HG02798 (cell line): ENCODE measurements at regions not wholly inside any gene's neighbourhood (a gene's known extent, or its start where the extent isn't known, plus 50 kb on each side); places are given as distances from the start of the nearest gene placed in this dataset.
"Not testable (repeated sequence)": the region's sequence is repeated elsewhere in the genome, so short reads cannot be mapped to it uniquely, and the experiment has no call there.

Source experiments
- ATAC-seq: cut with Tn5 transposase; IDR thresholded peaks from one replicate; pipeline ENCODE4 v1.9.1; 2021; ENCODE audit warnings: mild to moderate bottlenecking; ENCODE audit not compliant: unreplicated experiment, poor library complexity

- no peak for ATAC-seq
These were observed 675.0 kb upstream of the MBL2 start for GRCh38 chr10:53447576-53447975.

GRCh38 chr10:53441843-53442242, 669.3 kb upstream of the MBL2 start:
- no peak for ATAC-seq

- no peak for ATAC-seq
These were observed 668.0 kb upstream of the MBL2 start for GRCh38 chr10:53440601-53441000.

GRCh38 chr10:53439075-53439474, 666.5 kb upstream of the MBL2 start:
- not testable (repeated sequence) for ATAC-seq

GRCh38 chr10:53434413-53434812, 661.8 kb upstream of the MBL2 start:
- no peak for ATAC-seq

- ATAC-seq: no peak
These were observed 659.5 kb upstream of the MBL2 start for GRCh38 chr10:53432035-53432434.

GRCh38 chr10:53430974-53431373, 658.4 kb upstream of the MBL2 start:
- ATAC-seq: no peak

GRCh38 chr10:53430127-53430891, 657.7 kb upstream of the MBL2 start:
- no peak for ATAC-seq

GRCh38 chr10:53422223-53422888, 649.8 kb upstream of the MBL2 start:
- no peak for ATAC-seq

- no peak for ATAC-seq
These were observed 640.1 kb upstream of the MBL2 start for GRCh38 chr10:53412651-53413050.

GRCh38 chr10:53406532-53406931, 633.9 kb upstream of the MBL2 start:
- no peak for ATAC-seq

- no peak for ATAC-seq
These were observed 631.1 kb upstream of the MBL2 start for GRCh38 chr10:53403688-53404087.

- no peak for ATAC-seq
These were observed 630.0 kb upstream of the MBL2 start for GRCh38 chr10:53402594-53402993.

GRCh38 chr10:53401536-53401935, 629.0 kb upstream of the MBL2 start:
- no peak for ATAC-seq

GRCh38 chr10:53396876-53397275, 624.3 kb upstream of the MBL2 start:
- ATAC-seq: no peak

- no peak for ATAC-seq
These were observed 622.9 kb upstream of the MBL2 start for GRCh38 chr10:53395449-53395848.

- ATAC-seq: no peak
These were observed 615.0 kb upstream of the MBL2 start for GRCh38 chr10:53387562-53387961.

- no peak for ATAC-seq
These were observed 610.0 kb upstream of the MBL2 start for GRCh38 chr10:53382543-53382942.

GRCh38 chr10:53379956-53380355, 607.4 kb upstream of the MBL2 start:
- no peak for ATAC-seq

GRCh38 chr10:53370347-53370746, 597.8 kb upstream of the MBL2 start:
- ATAC-seq: no peak

GRCh38 chr10:53361936-53362335, 589.4 kb upstream of the MBL2 start:
- no peak for ATAC-seq

- no peak for ATAC-seq
These were observed 588.7 kb upstream of the MBL2 start for GRCh38 chr10:53361281-53361680.
